ENCODE measurements at regions not wholly inside any gene's neighbourhood (a gene's known extent, or its start where the extent isn't known, plus 50 kb on each side); places are given as distances from the start of the nearest gene placed in this dataset.

GRCh38 chrX:10819973-10820372, 199.6 kb upstream of the MID1 start:
- TF ChIP-seq CTCF (IDR thresholded peaks at IDR 0.05): no peak
- TF ChIP-seq POLR2A (IDR thresholded peaks at IDR 0.05): no peak

All from esophagus squamous epithelium (tissue), 4 donors.